ENCODE measurements at regions not wholly inside any gene's neighbourhood (a gene's known extent, or its start where the extent isn't known, plus 50 kb on each side); places are given as distances from the start of the nearest gene placed in this dataset.

GRCh38 chr15:95894407-95894956, 436.0 kb upstream of the NR2F2 start:
- no peak for TF ChIP-seq CTCF (conservative IDR thresholded peaks at IDR 0.05; ENCODE audit: low read depth in 2 of 2)
- no peak for TF ChIP-seq NANOG (IDR thresholded peaks at IDR 0.05; ENCODE audit: borderline replicate concordance)
- TF ChIP-seq EZH2 (IDR thresholded peaks at IDR 0.05; ENCODE audit: low read depth, unreplicated experiment), result no peak
- no peak for TF ChIP-seq POLR2AphosphoS5 (IDR thresholded peaks at IDR 0.05; ENCODE audit: low read depth)
